GM12891 (cell line): ENCODE measurements at regions not wholly inside any gene's neighbourhood (a gene's known extent, or its start where the extent isn't known, plus 50 kb on each side); places are given as distances from the start of the nearest gene placed in this dataset.

Experiments
- POLR2AphosphoS5 ChIP-seq: IDR thresholded peaks from 2 replicates; pipeline ENCODE4 v1.6.1; 2011; ENCODE audit warnings: low read depth, low read length, control low read depth
- TAF1 ChIP-seq: IDR thresholded peaks from 2 replicates; pipeline ENCODE4 v1.6.1; 2011; ENCODE audit warnings: low read depth, low read length, control low read depth

GRCh38 chr13:109396266-109396665, 390.1 kb downstream of the IRS2 start:
- TF ChIP-seq TAF1 (no peak), POLR2AphosphoS5 (no peak)
